ENCODE measurements at regions not wholly inside any gene's neighbourhood (a gene's known extent, or its start where the extent isn't known, plus 50 kb on each side); places are given as distances from the start of the nearest gene placed in this dataset.
"Not testable (repeated sequence)": the region's sequence is repeated elsewhere in the genome, so short reads cannot be mapped to it uniquely, and the experiment has no call there.

- DNase-seq (ENCODE audit: low read depth) = no peak
- H3K4me3 ChIP-seq (ENCODE audit: low read depth, low read length) = no peak overlapping the region
- H3K36me3 ChIP-seq (ENCODE audit: control insufficient read depth, insufficient read depth, low read length) = no peaks in the 10 kb centered on the region
- H3K27me3 ChIP-seq (ENCODE audit: control insufficient read depth, insufficient read depth, low read length) = no peaks in the 10 kb centered on the region
- no peak for TF ChIP-seq CTCF (IDR thresholded peaks at IDR 0.05; ENCODE audit: insufficient read depth, low read depth, low read length)
- ChIA-PET CTCF (interaction anchor here (0.9 to 1.7 kb wide), 2 partner anchors 24 to 49 kb away, joined by 4 to 6 read pairs; no protein-coding TSS in a partner anchor), POLR2A (no interaction called here)
Measured at GRCh38 chr6:8170245-8170644, 67.9 kb upstream of the EEF1E1 start.

GRCh38 chr6:8166156-8166555 lies 63.8 kb upstream of the EEF1E1 start:
- DNase-seq (ENCODE audit: low read depth) = no peak
- no peak overlapping the region for H3K4me3 ChIP-seq (ENCODE audit: low read depth, low read length)
- ChIA-PET CTCF (interaction anchor here (0.8 to 2.4 kb wide), 2 partner anchors 12 to 20 kb away, joined by 3 to 6 read pairs; no protein-coding TSS in a partner anchor), POLR2A (no interaction called here)
- no peaks in the 10 kb centered on the region for H3K27me3 ChIP-seq (ENCODE audit: control insufficient read depth, insufficient read depth, low read length)
- TF ChIP-seq CTCF (IDR thresholded peaks at IDR 0.05; ENCODE audit: insufficient read depth, low read depth, low read length) = no peak
- H3K36me3 ChIP-seq (ENCODE audit: control insufficient read depth, insufficient read depth, low read length) = no peaks in the 10 kb centered on the region

- H3K27me3 ChIP-seq (ENCODE audit: control insufficient read depth, insufficient read depth, low read length); H3K4me3 ChIP-seq (ENCODE audit: low read depth, low read length); POLR2A ChIA-PET; H3K36me3 ChIP-seq (ENCODE audit: control insufficient read depth, insufficient read depth, low read length); DNase-seq (ENCODE audit: low read depth): not testable (repeated sequence)
- CTCF ChIA-PET = interaction anchor here (0.7 to 1.2 kb wide), 2 partner anchors 10 to 55 kb away, joined by 3 read pairs; no protein-coding TSS in a partner anchor
Measured at GRCh38 chr6:8165008-8165407, 62.7 kb upstream of the EEF1E1 start.

GRCh38 chr6:8164281-8164680 lies 61.9 kb upstream of the EEF1E1 start:
- H3K36me3 ChIP-seq (ENCODE audit: control insufficient read depth, insufficient read depth, low read length); H3K27me3 ChIP-seq (ENCODE audit: control insufficient read depth, insufficient read depth, low read length); DNase-seq (ENCODE audit: low read depth); H3K4me3 ChIP-seq (ENCODE audit: low read depth, low read length); POLR2A ChIA-PET: not testable (repeated sequence)
- CTCF ChIA-PET = interaction anchor here (1.2 kb wide), 1 partner anchor 55 kb away, joined by 3 read pairs; no protein-coding TSS in a partner anchor

GRCh38 chr6:8159966-8160365 lies 57.6 kb upstream of the EEF1E1 start:
- TF ChIP-seq CTCF (IDR thresholded peaks at IDR 0.05; ENCODE audit: insufficient read depth, low read depth, low read length) = no peak
- no peak for DNase-seq (ENCODE audit: low read depth)
- ChIA-PET CTCF (interaction anchor here (2.3 kb wide), 1 partner anchor 28 kb away, joined by 9 read pairs; no protein-coding TSS in a partner anchor), POLR2A (no interaction called here)
- no peaks in the 10 kb centered on the region for H3K36me3 ChIP-seq (ENCODE audit: control insufficient read depth, insufficient read depth, low read length)
- no peaks in the 10 kb centered on the region for H3K27me3 ChIP-seq (ENCODE audit: control insufficient read depth, insufficient read depth, low read length)
- no peak overlapping the region for H3K4me3 ChIP-seq (ENCODE audit: low read depth, low read length)

GRCh38 chr6:8157839-8158238 lies 55.5 kb upstream of the EEF1E1 start:
- no peak for DNase-seq (ENCODE audit: low read depth)
- no peak for TF ChIP-seq CTCF (IDR thresholded peaks at IDR 0.05; ENCODE audit: insufficient read depth, low read depth, low read length)
- CTCF ChIA-PET = no interaction called here
- Histone ChIP-seq H3K4me3 (ENCODE audit: low read depth, low read length) (no peak overlapping the region), H3K27me3 (ENCODE audit: control insufficient read depth, insufficient read depth, low read length) (no peaks in the 10 kb centered on the region), H3K36me3 (ENCODE audit: control insufficient read depth, insufficient read depth, low read length) (no peaks in the 10 kb centered on the region)
- POLR2A ChIA-PET = no interaction called here

Measured in BJ (cell line).